GM12891 (cell line): ENCODE measurements at regions not wholly inside any gene's neighbourhood (a gene's known extent, or its start where the extent isn't known, plus 50 kb on each side); places are given as distances from the start of the nearest gene placed in this dataset.

Experiments used
- POLR2A ChIP-seq: IDR thresholded peaks from 2 replicates; pipeline ENCODE4 v1.6.1; 2011; ENCODE audit warnings: low read depth, low read length, control low read depth
- POLR2AphosphoS5 ChIP-seq: IDR thresholded peaks from 2 replicates; pipeline ENCODE4 v1.6.1; 2011; ENCODE audit warnings: low read depth, low read length, control low read depth
- POU2F2 ChIP-seq: IDR thresholded peaks from 2 replicates; pipeline ENCODE4 v1.6.1; 2011; ENCODE audit warnings: low read depth, mild to moderate bottlenecking, control low read depth, low read length, moderate library complexity
- TAF1 ChIP-seq: IDR thresholded peaks from 2 replicates; pipeline ENCODE4 v1.6.1; 2011; ENCODE audit warnings: low read depth, low read length, control low read depth

DNA sequence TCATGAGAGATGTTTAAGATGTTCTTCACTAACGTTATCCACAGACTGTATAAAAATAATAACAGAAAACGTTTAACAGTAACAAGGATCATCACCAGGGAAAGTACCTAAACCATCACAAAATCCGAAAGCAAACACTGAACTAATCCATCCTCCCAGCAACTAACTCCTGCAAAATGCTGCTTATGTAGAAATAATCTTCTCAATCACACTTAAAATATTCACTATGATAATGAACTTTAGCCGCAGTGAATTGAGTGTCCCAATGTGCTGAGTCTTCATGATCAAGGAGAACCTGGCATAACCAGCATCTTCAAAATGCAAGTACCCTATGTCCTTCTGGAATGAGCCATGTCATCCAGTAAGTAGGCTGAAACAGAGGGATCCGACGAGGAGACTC is 166.1 kb downstream of the LTN1 start:
- TF ChIP-seq POLR2AphosphoS5 (no peak), POLR2A (no peak), TAF1 (no peak), POU2F2 (no peak)
